HepG2 (cell line): ENCODE measurements at regions not wholly inside any gene's neighbourhood (a gene's known extent, or its start where the extent isn't known, plus 50 kb on each side); places are given as distances from the start of the nearest gene placed in this dataset.

Experiments
- ATAC-seq: fragments of 200-7000 bp; cut with Tn5 transposase; 3 replicates; pipeline ENCODE4 v1.9.1; 2020; ENCODE audit warnings: mild to moderate bottlenecking, moderate library complexity
- BruUV-seq: library from RNA; stranded (reverse); fragments of 400-500 nt; replicated peaks from 2 replicates; lab custom pipeline; 2021; lab: Mats Ljungman, UMichigan
- CTCF ChIA-PET: fragments of 300-600 bp; formaldehyde crosslinking; extraction: SDS; loops from one replicate; lab custom pipeline; 2021; ENCODE audit warnings: low total read pairs, inconsistent platforms, low intra/inter-chr PET ratio; lab: Yijun Ruan, JAX
- POLR2A ChIA-PET: fragments of 350-600 bp; sonication (Branson Sonifier 250); formaldehyde crosslinking; loops from one replicate; lab custom pipeline; 2020; ENCODE audit warnings: antibody characterized with exemption, inconsistent platforms; lab: Yijun Ruan, JAX
- DNase-seq: peaks from one replicate; pipeline ENCODE4 v3.0.0-alpha.2; 2015; ENCODE audit warnings: low spot score
- FAIRE-seq: peaks from 3 replicates; lab custom pipeline; 2011; peaks lifted over from hg19 to GRCh38; lab: Jason Lieb, UNC
- H2AFZ ChIP-seq: one replicate; pipeline ENCODE4 v1.6.1; 2011; ENCODE audit warnings: low read length, inconsistent platforms
- H3K27ac ChIP-seq: fragments of 300-600 bp; 3 replicates; pipeline ENCODE4 v1.8.0; 2011; ENCODE audit warnings: mixed run types, mild to moderate bottlenecking, mixed read lengths, low read length, inconsistent platforms; ENCODE audit not compliant: insufficient read depth; ENCODE audit errors: extremely low read length
- H3K27me3 ChIP-seq, 2 experiments: fragments of 200-600 bp in 1 of 2; 2 replicates in 1 of 2; 3 replicates in 1 of 2; pipeline versions ENCODE4 v1.6.0 to v1.8.0; 2011; ENCODE audit warnings: low read length in 2 of 2, mild to moderate bottlenecking in 2 of 2, moderate library complexity in 2 of 2, inconsistent platforms in 1 of 2; ENCODE audit not compliant: insufficient read depth in 2 of 2, control insufficient read depth in 1 of 2
- H3K36me3 ChIP-seq, 2 experiments: fragments of 200-600 bp in 1 of 2; replicated peaks in 1 of 2; 2 replicates in 1 of 2; 3 replicates in 1 of 2; pipeline versions ENCODE4 v1.5.1 to v1.8.0; 2011; ENCODE audit warnings: low read length in 2 of 2, inconsistent platforms in 1 of 2; ENCODE audit not compliant: insufficient read depth in 2 of 2, control insufficient read depth in 1 of 2
- H3K4me1 ChIP-seq: 2 replicates; pipeline ENCODE4 v1.5.1; 2012; ENCODE audit warnings: low read length, inconsistent platforms; ENCODE audit not compliant: insufficient read depth
- H3K4me2 ChIP-seq: 2 replicates; pipeline ENCODE4 v1.6.0; 2011; ENCODE audit warnings: low read depth, low read length, inconsistent platforms
- H3K4me3 ChIP-seq, 3 experiments: fragments of 200-600 bp in 1 of 3; sonication (generic), shearing (Covaris generic) in 1 of 3; replicated peaks in 1 of 3; 2 replicates each; pipeline ENCODE4 v1.5.1; 2011 to 2016; ENCODE audit warnings: low read length in 3 of 3, inconsistent platforms in 2 of 3, low read depth in 2 of 3, mild to moderate bottlenecking in 2 of 3, control low read depth in 1 of 3, mixed read lengths in 1 of 3; ENCODE audit not compliant: insufficient read depth in 1 of 3
- H3K79me2 ChIP-seq: one replicate; pipeline ENCODE4 v1.6.1; 2011; ENCODE audit warnings: low read length, inconsistent platforms; ENCODE audit not compliant: insufficient read depth
- H3K9ac ChIP-seq: 2 replicates; pipeline ENCODE4 v1.6.0; 2011; ENCODE audit warnings: mild to moderate bottlenecking, low read depth, low read length, inconsistent platforms; ENCODE audit not compliant: insufficient read depth
- H3K9me3 ChIP-seq: 2 replicates; pipeline ENCODE4 v1.5.1; 2012; ENCODE audit warnings: mild to moderate bottlenecking, low read length
- H4K20me1 ChIP-seq: 2 replicates; pipeline ENCODE4 v1.6.0; 2011; ENCODE audit warnings: inconsistent platforms, mild to moderate bottlenecking, low read length, moderate library complexity; ENCODE audit not compliant: insufficient read depth
- FOSL1 ChIP-seq: sonication (generic); formaldehyde crosslinking; IDR thresholded peaks from 2 replicates; pipeline ENCODE4 v1.9.0; 2021; ENCODE audit warnings: missing genetic modification reagents, borderline replicate concordance
- FOSL2 ChIP-seq: sonication (generic); formaldehyde crosslinking; IDR thresholded peaks from 2 replicates; pipeline ENCODE4 v1.4.0; 2020; ENCODE audit warnings: missing genetic modification reagents
- HMGA1 ChIP-seq: sonication (generic); formaldehyde crosslinking; conservative IDR thresholded peaks from 2 replicates; pipeline ENCODE4 v1.4.0; 2020; ENCODE audit warnings: missing genetic modification reagents
- MXD1 ChIP-seq: sonication (generic); formaldehyde crosslinking; IDR thresholded peaks from 2 replicates; pipeline ENCODE4 v1.4.0; 2020; ENCODE audit warnings: mild to moderate bottlenecking, missing genetic modification reagents
- NCOA2 ChIP-seq: sonication (generic); formaldehyde crosslinking; IDR thresholded peaks from 2 replicates; pipeline ENCODE4 v1.8.0; 2022; ENCODE audit warnings: inconsistent platforms
- POGZ ChIP-seq: sonication (generic); formaldehyde crosslinking; IDR thresholded peaks from 2 replicates; pipeline ENCODE4 v1.4.0; 2020; ENCODE audit warnings: mild to moderate bottlenecking, missing genetic modification reagents
- SMYD3 ChIP-seq: sonication (generic); formaldehyde crosslinking; IDR thresholded peaks from 2 replicates; pipeline ENCODE4 v1.8.1; 2023; ENCODE audit warnings: mild to moderate bottlenecking, missing genetic modification reagents
- SPEN ChIP-seq: sonication (generic); formaldehyde crosslinking; IDR thresholded peaks from 2 replicates; pipeline ENCODE4 v1.5.1; 2020; ENCODE audit warnings: low read depth, mild to moderate bottlenecking, missing genetic modification reagents
- TRIM22 ChIP-seq: fragments of 450-650 bp; IDR thresholded peaks from 2 replicates; pipeline ENCODE4 v1.6.1; 2017
- YY1 ChIP-seq: IDR thresholded peaks from 2 replicates; pipeline ENCODE4 v1.6.1; 2011; ENCODE audit warnings: low read length, low read depth, moderate library complexity, mild to moderate bottlenecking; ENCODE audit not compliant: insufficient read depth, insufficient replicate concordance
- ZMYM4 ChIP-seq: sonication (generic); formaldehyde crosslinking; IDR thresholded peaks from 2 replicates; pipeline ENCODE4 v1.8.1; 2023; ENCODE audit warnings: mild to moderate bottlenecking, missing genetic modification reagents
- ZNF407 ChIP-seq: sonication (generic); formaldehyde crosslinking; IDR thresholded peaks from one replicate; pipeline ENCODE4 v1.5.1; 2020; ENCODE audit warnings: mild to moderate bottlenecking, missing genetic modification reagents; ENCODE audit errors: not compliant biosample characterization
- ZNF670 ChIP-seq: sonication (generic); formaldehyde crosslinking; IDR thresholded peaks from 2 replicates; pipeline ENCODE4 v1.8.0; 2022; ENCODE audit warnings: mild to moderate bottlenecking, missing genetic modification reagents, borderline replicate concordance
- ZNF761 ChIP-seq: sonication (generic); formaldehyde crosslinking; conservative IDR thresholded peaks from 2 replicates; pipeline ENCODE4 v1.4.0; 2020; ENCODE audit warnings: mild to moderate bottlenecking, missing genetic modification reagents
- ZNF850 ChIP-seq: sonication (generic); formaldehyde crosslinking; conservative IDR thresholded peaks from 2 replicates; pipeline ENCODE4 v1.9.0; 2021; ENCODE audit warnings: mild to moderate bottlenecking, missing genetic modification reagents
- WGBS: methylation state at CpG from one replicate; pipeline ENCODE4 v1.1.6; 2017; ENCODE audit warnings: low lambda C conversion rate; 5-methylcytosine and 5-hydroxymethylcytosine counted together
- in situ Hi-C: cut with HindIII; loops from 2 replicates; pipeline ENCODE4 v1.10.0; 2017; ENCODE audit warnings: low pct_unique_long_range_greater_than_20kb; ENCODE audit not compliant: extremely low pct_ligation_motif_present
- intact Hi-C: fragments of 100-400 bp; cut with micrococcal nuclease; formaldehyde crosslinking; loops from one replicate; pipeline ENCODE4 v1.10.0; 2022; ENCODE audit not compliant: unreplicated experiment
- TF ChIP-seq, protein P1 (sequence below): sonication (generic); formaldehyde crosslinking; IDR thresholded peaks from 2 replicates; pipeline ENCODE4 v1.8.0; 2022; ENCODE audit warnings: mild to moderate bottlenecking, missing genetic modification reagents, moderate library complexity

DNA sequence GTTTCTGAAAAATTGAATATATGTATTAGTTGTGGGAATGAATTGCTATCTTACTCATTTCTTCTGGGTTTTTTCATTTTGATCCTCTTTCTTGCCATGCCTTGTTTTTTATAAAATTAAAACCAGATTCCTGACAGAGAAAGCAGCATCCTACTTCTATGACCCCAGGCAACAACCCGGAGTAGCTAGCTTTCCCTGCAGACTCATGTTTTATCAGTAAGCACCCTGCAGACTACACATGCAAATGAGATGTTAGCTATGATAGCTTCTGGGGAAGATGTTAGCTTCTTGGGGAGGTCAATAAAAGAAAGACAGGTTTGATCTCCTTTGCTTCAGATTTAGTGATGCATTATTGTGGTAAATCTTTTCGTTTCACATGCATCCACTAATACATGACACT is 1598.6 kb downstream of the SLITRK5 start:
- Histone ChIP-seq H3K9me3 (no peaks in the 10 kb centered on the region; the same call in 1 of the 2 replicates), H2AFZ (no peak overlapping the region), H3K4me1 (no peaks in the 10 kb centered on the region), H3K36me3 (no peaks in the 10 kb centered on the region), H3K9ac (no peak overlapping the region), H3K27me3 (no peaks in the 10 kb centered on the region), H4K20me1 (no peaks in the 10 kb centered on the region), H3K27ac (no peak overlapping the region), H3K4me3 (no peak overlapping the region), H3K79me2 (no peaks in the 10 kb centered on the region), H3K4me2 (no peak overlapping the region)
- WGBS, result 7% methylated on average over 2 of the region's 2 CpGs
- no peak for ATAC-seq
- BruUV-seq, result no TSS peak
- ChIA-PET POLR2A (no interaction called here), CTCF (no interaction called here)
- intact Hi-C loops (no loop called here), in situ Hi-C loops (no loop called here)
- no peak for DNase-seq
- no peak for FAIRE-seq
- no peak for TF ChIP-seq YY1
- TF ChIP-seq ZNF761 (CRISPR knock-in tag), result no peak
- TF ChIP-seq ZNF407, result no peak
- TF ChIP-seq POGZ (CRISPR knock-in tag), result no peak
- no peak for TF ChIP-seq SMYD3 (CRISPR knock-in tag)
- no peak for TF ChIP-seq FOSL2
- TF ChIP-seq ZNF670, result no peak
- no peak for TF ChIP-seq SPEN (CRISPR knock-in tag)
- TF ChIP-seq ZNF850, result no peak
- TF ChIP-seq, protein P1, sequence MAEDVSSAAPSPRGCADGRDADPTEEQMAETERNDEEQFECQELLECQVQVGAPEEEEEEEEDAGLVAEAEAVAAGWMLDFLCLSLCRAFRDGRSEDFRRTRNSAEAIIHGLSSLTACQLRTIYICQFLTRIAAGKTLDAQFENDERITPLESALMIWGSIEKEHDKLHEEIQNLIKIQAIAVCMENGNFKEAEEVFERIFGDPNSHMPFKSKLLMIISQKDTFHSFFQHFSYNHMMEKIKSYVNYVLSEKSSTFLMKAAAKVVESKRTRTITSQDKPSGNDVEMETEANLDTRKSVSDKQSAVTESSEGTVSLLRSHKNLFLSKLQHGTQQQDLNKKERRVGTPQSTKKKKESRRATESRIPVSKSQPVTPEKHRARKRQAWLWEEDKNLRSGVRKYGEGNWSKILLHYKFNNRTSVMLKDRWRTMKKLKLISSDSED (CRISPR knock-in tag), result no peak
- no peak for TF ChIP-seq FOSL1 (CRISPR knock-in tag)
- no peak for TF ChIP-seq HMGA1
- no peak for TF ChIP-seq ZMYM4
- TF ChIP-seq TRIM22, result no peak
- TF ChIP-seq NCOA2 (CRISPR knock-in tag), result no peak
- TF ChIP-seq MXD1 (CRISPR knock-in tag), result no peak
